HEK293 (cell line): ENCODE measurements at regions not wholly inside any gene's neighbourhood (a gene's known extent, or its start where the extent isn't known, plus 50 kb on each side); places are given as distances from the start of the nearest gene placed in this dataset.

Experiments
- CTCF ChIA-PET: fragments of 350-600 bp; formaldehyde crosslinking; extraction: SDS; loops from one replicate; lab custom pipeline; 2021; ENCODE audit warnings: antibody characterized with exemption; lab: Yijun Ruan, JAX
- POLR2A ChIA-PET: fragments of 300-600 bp; formaldehyde crosslinking; extraction: SDS; loops from one replicate; lab custom pipeline; 2020; ENCODE audit warnings: antibody characterized with exemption, inconsistent platforms; lab: Yijun Ruan, JAX
- H3K27ac ChIP-seq: fragments of 200-500 bp; sonication (Bioruptor generic); 2 replicates; pipeline ENCODE4 v1.5.1; 2014; ENCODE audit warnings: low read depth, low read length, control low read depth, inconsistent platforms; ENCODE audit errors: extremely low read depth
- H3K36me3 ChIP-seq, 2 experiments: fragments of 200-500 bp in 1 of 2; sonication (Bioruptor generic) in 1 of 2; 1 replicate in 1 of 2; 2 replicates in 1 of 2; pipeline ENCODE4 v1.5.1; 2014 to 2017; ENCODE audit warnings: inconsistent platforms in 2 of 2, low read length in 2 of 2; ENCODE audit not compliant: control insufficient read depth in 2 of 2, insufficient read depth in 1 of 2
- H3K4me1 ChIP-seq: fragments of 200-500 bp; sonication (Bioruptor generic); 2 replicates; pipeline ENCODE4 v1.5.1; 2014; ENCODE audit warnings: mild to moderate bottlenecking, low read length, inconsistent platforms; ENCODE audit not compliant: control insufficient read depth, insufficient read depth
- H3K4me3 ChIP-seq: 2 replicates; pipeline ENCODE4 v1.5.1; 2011; ENCODE audit warnings: low read depth, mild to moderate bottlenecking, control low read depth, low read length, moderate library complexity
- H3K9me3 ChIP-seq: fragments of 200-500 bp; sonication (Bioruptor generic); 2 replicates; pipeline ENCODE4 v1.5.1; 2014; ENCODE audit warnings: low read depth, low read length, inconsistent platforms; ENCODE audit not compliant: control insufficient read depth, insufficient read depth
- AEBP2 ChIP-seq: fragments of 450-650 bp; formaldehyde crosslinking; IDR thresholded peaks from 2 replicates; pipeline ENCODE4 v1.5.1; 2016; ENCODE audit warnings: missing biosample characterization, missing genetic modification characterization, borderline replicate concordance
- EGR2 ChIP-seq: fragments of 450-650 bp; formaldehyde crosslinking; IDR thresholded peaks from 2 replicates; pipeline ENCODE4 v1.5.1; 2016; ENCODE audit warnings: low read depth, missing biosample characterization, missing genetic modification characterization
- GLI4 ChIP-seq: fragments of 450-650 bp; formaldehyde crosslinking; IDR thresholded peaks from 2 replicates; pipeline ENCODE4 v1.5.1; 2016; ENCODE audit warnings: missing biosample characterization, missing genetic modification characterization
- HIC1 ChIP-seq: fragments of 450-650 bp; formaldehyde crosslinking; IDR thresholded peaks from 2 replicates; pipeline ENCODE4 v1.5.1; 2016; ENCODE audit warnings: missing biosample characterization, missing genetic modification characterization
- KLF10 ChIP-seq: fragments of 450-650 bp; IDR thresholded peaks from 2 replicates; pipeline ENCODE4 v1.5.1; 2018; ENCODE audit warnings: missing biosample characterization, mild to moderate bottlenecking, missing genetic modification characterization
- KLF17 ChIP-seq: fragments of 450-650 bp; formaldehyde crosslinking; IDR thresholded peaks from 2 replicates; pipeline ENCODE4 v1.5.1; 2016; ENCODE audit warnings: missing biosample characterization, missing genetic modification characterization
- MEIS1 ChIP-seq: sonication (generic); formaldehyde crosslinking; IDR thresholded peaks from 2 replicates; pipeline ENCODE4 v1.8.1; 2022; ENCODE audit warnings: missing genetic modification reagents, mild to moderate bottlenecking, borderline replicate concordance
- PATZ1 ChIP-seq: fragments of 450-650 bp; formaldehyde crosslinking; IDR thresholded peaks from 2 replicates; pipeline ENCODE4 v1.5.1; 2016; ENCODE audit warnings: missing biosample characterization, missing genetic modification characterization
- SP2 ChIP-seq: fragments of 450-650 bp; formaldehyde crosslinking; IDR thresholded peaks from 2 replicates; pipeline ENCODE4 v1.5.1; 2016; ENCODE audit warnings: missing biosample characterization, missing genetic modification characterization
- ZBTB1 ChIP-seq: fragments of 450-650 bp; formaldehyde crosslinking; IDR thresholded peaks from 2 replicates; pipeline ENCODE4 v1.5.1; 2016; ENCODE audit warnings: missing biosample characterization, missing genetic modification characterization
- ZBTB17 ChIP-seq: fragments of 450-650 bp; formaldehyde crosslinking; IDR thresholded peaks from 2 replicates; pipeline ENCODE4 v1.5.1; 2016; ENCODE audit warnings: missing biosample characterization, missing genetic modification characterization
- ZBTB6 ChIP-seq: fragments of 450-650 bp; formaldehyde crosslinking; IDR thresholded peaks from 2 replicates; pipeline ENCODE4 v1.5.1; 2017; ENCODE audit warnings: missing biosample characterization, missing genetic modification characterization
- ZNF10 ChIP-seq: fragments of 450-650 bp; formaldehyde crosslinking; IDR thresholded peaks from 2 replicates; pipeline ENCODE4 v1.5.1; 2017; ENCODE audit warnings: missing biosample characterization, missing genetic modification characterization
- ZNF2 ChIP-seq: fragments of 450-650 bp; formaldehyde crosslinking; IDR thresholded peaks from 2 replicates; pipeline ENCODE4 v1.5.1; 2016; ENCODE audit warnings: missing biosample characterization, missing genetic modification characterization
- ZNF202 ChIP-seq: fragments of 450-650 bp; formaldehyde crosslinking; IDR thresholded peaks from 2 replicates; pipeline ENCODE4 v1.5.1; 2016; ENCODE audit warnings: missing biosample characterization, missing genetic modification characterization, borderline replicate concordance
- ZNF292 ChIP-seq: fragments of 450-650 bp; formaldehyde crosslinking; IDR thresholded peaks from 2 replicates; pipeline ENCODE4 v1.5.1; 2016; ENCODE audit warnings: low read depth, missing biosample characterization, missing genetic modification characterization, borderline replicate concordance
- ZNF335 ChIP-seq: fragments of 450-650 bp; formaldehyde crosslinking; conservative IDR thresholded peaks from 2 replicates; pipeline ENCODE4 v1.5.1; 2016; ENCODE audit warnings: missing biosample characterization, missing genetic modification characterization
- ZNF488 ChIP-seq: fragments of 450-650 bp; formaldehyde crosslinking; IDR thresholded peaks from 2 replicates; pipeline ENCODE4 v1.5.1; 2016; ENCODE audit warnings: missing biosample characterization, missing genetic modification characterization
- ZNF510 ChIP-seq: fragments of 450-650 bp; formaldehyde crosslinking; IDR thresholded peaks from 2 replicates; pipeline ENCODE4 v1.5.1; 2018; ENCODE audit warnings: mild to moderate bottlenecking, missing genetic modification characterization, missing biosample characterization; ENCODE audit not compliant: insufficient replicate concordance
- ZNF658 ChIP-seq: fragments of 450-650 bp; formaldehyde crosslinking; IDR thresholded peaks from 2 replicates; pipeline ENCODE4; 2016; ENCODE audit warnings: missing biosample characterization, missing genetic modification characterization
- ZNF707 ChIP-seq: fragments of 450-650 bp; formaldehyde crosslinking; IDR thresholded peaks from 2 replicates; pipeline ENCODE4 v1.5.1; 2016; ENCODE audit warnings: missing biosample characterization, missing genetic modification characterization
- ZNF768 ChIP-seq: fragments of 450-650 bp; formaldehyde crosslinking; IDR thresholded peaks from 2 replicates; pipeline ENCODE4 v1.5.1; 2018; ENCODE audit warnings: missing biosample characterization, mild to moderate bottlenecking, missing genetic modification characterization
- ZNF792 ChIP-seq: fragments of 450-650 bp; formaldehyde crosslinking; IDR thresholded peaks from 2 replicates; pipeline ENCODE4 v1.5.1; 2016; ENCODE audit warnings: missing biosample characterization, missing genetic modification characterization

- TF ChIP-seq GLI4 (tag by site-specific recombination): no peak
- no peak for TF ChIP-seq ZNF488 (tag by site-specific recombination)
- TF ChIP-seq AEBP2 (tag by site-specific recombination): no peak
Measured at GRCh38 chr4:163273203-163273602, 59.2 kb downstream of the NPY1R start (continued).

GRCh38 chr4:163271555-163272127 lies 60.8 kb downstream of the NPY1R start:
- Histone ChIP-seq H3K4me3 (no peak overlapping the region), H3K4me1 (no peaks in the 10 kb centered on the region), H3K27ac (no peak overlapping the region), H3K36me3 (no peaks in the 10 kb centered on the region), H3K9me3 (no peaks in the 10 kb centered on the region)
- ChIA-PET POLR2A (no interaction called here), CTCF (no interaction called here)
- TF ChIP-seq ZNF292 (no peak), MEIS1 (no peak), ZBTB17 (tag by site-specific recombination) (no peak), PATZ1 (tag by site-specific recombination) (no peak), ZNF792 (no peak), ZNF510 (tag by site-specific recombination) (no peak), KLF10 (tag by site-specific recombination) (no peak), ZNF202 (no peak), ZNF2 (no peak), ZNF10 (tag by site-specific recombination) (no peak), ZNF707 (tag by site-specific recombination) (no peak), ZNF658 (no peak), ZBTB1 (tag by site-specific recombination) (no peak), SP2 (tag by site-specific recombination) (no peak), ZNF335 (tag by site-specific recombination) (no peak), KLF17 (tag by site-specific recombination) (no peak), HIC1 (tag by site-specific recombination) (no peak), ZNF768 (tag by site-specific recombination) (no peak), EGR2 (no peak), ZBTB6 (tag by site-specific recombination) (no peak)
